PC-3 (cell line): ENCODE measurements at regions not wholly inside any gene's neighbourhood (a gene's known extent, or its start where the extent isn't known, plus 50 kb on each side); places are given as distances from the start of the nearest gene placed in this dataset.

Source experiments
- ATAC-seq: fragments of 200-7000 bp; cut with Tn5 transposase; 2 replicates; pipeline ENCODE4 v1.9.1; 2020; ENCODE audit warnings: mild to moderate bottlenecking, moderate library complexity
- BruUV-seq: library from RNA; stranded (reverse); fragments of 400-500 nt; replicated peaks from 2 replicates; lab custom pipeline; 2021; lab: Mats Ljungman, UMichigan
- CTCF ChIA-PET: fragments of 300-600 bp; sonication (Branson Sonifier 250); formaldehyde crosslinking; loops from one replicate; lab custom pipeline; 2022; ENCODE audit warnings: antibody characterized with exemption; lab: Charles Lee
- POLR2A ChIA-PET: fragments of 300-600 bp; sonication (Branson Sonifier 250); formaldehyde crosslinking; loops from one replicate; lab custom pipeline; 2022; ENCODE audit warnings: antibody characterized with exemption; ENCODE audit not compliant: unreplicated experiment; lab: Charles Lee
- DNase-seq: peaks from one replicate; pipeline ENCODE4 v3.0.0-alpha.2; 2015
- H2AFZ ChIP-seq: fragments of 300-600 bp; sonication (generic); 2 replicates; pipeline ENCODE4 v1.6.0; 2016; ENCODE audit warnings: antibody characterized with exemption, low read length
- H3F3A ChIP-seq: fragments of 300-600 bp; sonication (generic); one replicate; pipeline ENCODE4 v1.6.0; 2017; ENCODE audit warnings: antibody characterized with exemption, low read length, control low read depth, mild to moderate bottlenecking; ENCODE audit not compliant: unreplicated experiment
- H3K27ac ChIP-seq: fragments of 300-600 bp; sonication (generic); 2 replicates; pipeline ENCODE4 v1.5.1; 2016; ENCODE audit warnings: mild to moderate bottlenecking, low read length
- H3K27me3 ChIP-seq: fragments of 300-600 bp; sonication (generic); 2 replicates; pipeline ENCODE4 v1.6.1; 2016; ENCODE audit warnings: low read length, mixed read lengths
- H3K36me3 ChIP-seq: fragments of 300-600 bp; sonication (generic); 2 replicates; pipeline ENCODE4 v1.6.1; 2016; ENCODE audit warnings: low read depth, mixed run types, low read length, mixed read lengths
- H3K4me1 ChIP-seq: fragments of 300-600 bp; sonication (generic); 2 replicates; pipeline ENCODE4 v1.5.1; 2016; ENCODE audit warnings: low read length; ENCODE audit not compliant: insufficient read depth
- H3K4me2 ChIP-seq: fragments of 300-600 bp; sonication (generic); 2 replicates; pipeline ENCODE4 v1.6.0; 2016; ENCODE audit warnings: low read length
- H3K4me3 ChIP-seq: fragments of 300-600 bp; sonication (generic); 2 replicates; pipeline ENCODE4 v1.5.1; 2016; ENCODE audit warnings: mild to moderate bottlenecking, low read length, mixed read lengths
- H3K79me2 ChIP-seq: fragments of 300-600 bp; sonication (generic); 2 replicates; pipeline ENCODE4 v1.6.1; 2017; ENCODE audit warnings: low read length, mixed read lengths
- H3K9ac ChIP-seq: fragments of 300-600 bp; sonication (generic); 2 replicates; pipeline ENCODE4 v1.6.0; 2016; ENCODE audit warnings: mild to moderate bottlenecking, low read length
- H3K9me2 ChIP-seq: fragments of 300-600 bp; sonication (generic); replicated peaks from 2 replicates; pipeline ENCODE4 v1.6.1; 2016; ENCODE audit warnings: mixed run types, low read length, mixed read lengths
- H3K9me3 ChIP-seq: fragments of 300-600 bp; sonication (generic); 2 replicates; pipeline ENCODE4 v1.6.1; 2016; ENCODE audit warnings: low read length, mixed read lengths
- H4K20me1 ChIP-seq: fragments of 300-600 bp; sonication (generic); 2 replicates; pipeline ENCODE4 v1.6.1; 2016; ENCODE audit warnings: low read length, mixed read lengths
- CTCF ChIP-seq: fragments of 300-600 bp; sonication (generic); conservative IDR thresholded peaks from 2 replicates; pipeline ENCODE4 v1.5.1; 2017; ENCODE audit warnings: antibody characterized with exemption, low read depth, mild to moderate bottlenecking, low read length
- EZH2 ChIP-seq: fragments of 300-600 bp; sonication (generic); IDR thresholded peaks from one replicate; pipeline ENCODE4 v1.6.1; 2017; ENCODE audit warnings: antibody characterized with exemption, mild to moderate bottlenecking, low read length; ENCODE audit not compliant: unreplicated experiment
- EZH2phosphoT487 ChIP-seq: fragments of 300-600 bp; sonication (generic); IDR thresholded peaks from 2 replicates; pipeline ENCODE4 v1.6.1; 2018; ENCODE audit warnings: mild to moderate bottlenecking, antibody characterized with exemption, low read length, borderline replicate concordance
- intact Hi-C: fragments of 100-400 bp; cut with micrococcal nuclease; formaldehyde crosslinking; loops from 2 replicates; pipeline ENCODE4 v1.9.0; 2023

GRCh38 chr1:115191691-115192090 is 102.4 kb upstream of the TSPAN2 start:
- no peak overlapping the region for H3K4me2 ChIP-seq
- no peak overlapping the region for H3K27ac ChIP-seq
- ChIA-PET POLR2A (no interaction called here), CTCF (no interaction called here)
- H3K36me3 ChIP-seq = no peaks in the 10 kb centered on the region
- no peak overlapping the region for H3K4me3 ChIP-seq
- H3F3A ChIP-seq = peaks cover 4% of the 10 kb centered on the region
- no peak overlapping the region for H3K9ac ChIP-seq
- H2AFZ ChIP-seq = no peak overlapping the region
- ATAC-seq (no peak), DNase-seq (no peak)
- BruUV-seq = no TSS peak
- no peaks in the 10 kb centered on the region for H3K9me3 ChIP-seq
- TF ChIP-seq EZH2 (no peak), CTCF (no peak), EZH2phosphoT487 (no peak)
- H4K20me1 ChIP-seq = no peaks in the 10 kb centered on the region
- no peaks in the 10 kb centered on the region for H3K27me3 ChIP-seq
- H3K79me2 ChIP-seq = no peaks in the 10 kb centered on the region
- no peaks in the 10 kb centered on the region for H3K9me2 ChIP-seq
- intact Hi-C loops = no loop called here
- H3K4me1 ChIP-seq = peaks cover 29% of the 10 kb centered on the region

- no peak for ATAC-seq
- Histone ChIP-seq H3K9me3 (no peaks in the 10 kb centered on the region), H3K4me3 (no peak overlapping the region), H3K36me3 (no peaks in the 10 kb centered on the region), H3K4me1 (peaks cover 29% of the 10 kb centered on the region), H3K79me2 (no peaks in the 10 kb centered on the region), H4K20me1 (no peaks in the 10 kb centered on the region), H2AFZ (0 out of 2 replicates have a peak overlapping the region, but pooled peaks have one; percentile 13), H3K27ac (peak overlapping the region; percentile 85), H3K9ac (peak overlapping the region; percentile 4; the same call in 1 of the 2 replicates), H3F3A (peaks cover 4% of the 10 kb centered on the region), H3K4me2 (peak overlapping the region; percentile 69), H3K27me3 (no peaks in the 10 kb centered on the region), H3K9me2 (no peaks in the 10 kb centered on the region)
- ChIA-PET CTCF (interaction anchor here (0.7 kb wide), 1 partner anchor 48 kb away, joined by 10 read pairs; no protein-coding TSS in a partner anchor), POLR2A (no interaction called here)
- no TSS peak for BruUV-seq
- no peak for DNase-seq
- intact Hi-C loops = no loop called here
- TF ChIP-seq CTCF (no peak), EZH2 (no peak), EZH2phosphoT487 (no peak)
These were observed 101.4 kb upstream of the TSPAN2 start for GRCh38 chr1:115190540-115191170.
